ENCODE measurements at regions not wholly inside any gene's neighbourhood (a gene's known extent, or its start where the extent isn't known, plus 50 kb on each side); places are given as distances from the start of the nearest gene placed in this dataset.

DNA sequence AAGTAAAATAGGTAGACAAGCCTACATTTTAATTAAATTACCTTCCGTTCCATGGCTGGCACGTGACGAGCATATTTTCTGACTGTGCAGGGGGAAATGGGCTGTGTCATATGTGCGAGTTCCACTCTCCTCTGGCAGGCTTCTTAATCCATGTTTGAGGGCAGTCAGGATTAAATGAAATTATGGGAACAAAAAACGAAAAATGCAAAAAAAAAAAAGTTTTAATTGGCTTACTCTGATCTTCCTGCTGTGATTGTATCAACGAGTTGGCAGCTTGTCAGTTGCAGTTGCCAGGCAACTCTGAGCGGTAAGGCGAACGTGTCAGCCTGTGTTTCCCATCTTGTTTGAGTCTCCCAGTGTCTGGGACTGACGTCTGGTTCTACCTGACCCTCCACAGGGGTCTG, 302.9 kb upstream of the XYLT1 start:
- Histone ChIP-seq H3K36me3 (no peaks in the 10 kb centered on the region), H4K20me1 (no peaks in the 10 kb centered on the region), H3K9me3 (replicated peaks in 1 of 11) (0 out of 22 replicates have a peak, but pooled peaks cover 0 to 7% (median 0%) of the 10 kb centered on the region in 11 experiments), H3K4me3 (no peak overlapping the region), H3K4me1 (peaks cover 0 to 8% (median 0%) of the 10 kb centered on the region in 10 experiments; a peak in 5 of 20 replicates), H3K27me3 (no peaks in the 10 kb centered on the region), H3K9ac (no peak overlapping the region), H3K27ac (no peak overlapping the region), H3K4me2 (no peak overlapping the region)
- no peak for TF ChIP-seq Cebpa-rat (IDR thresholded peaks at IDR 0.05)

GRCh38 chr16:17770104-17770503, 299.3 kb upstream of the XYLT1 start:
- H3K9me3 ChIP-seq (replicated peaks in 1 of 11): 0 out of 22 replicates have a peak, but pooled peaks cover 0 to 7% (median 0%) of the 10 kb centered on the region in 11 experiments
- H3K4me3 ChIP-seq: no peak overlapping the region
- H3K27ac ChIP-seq: no peak overlapping the region
- no peak overlapping the region for H3K4me2 ChIP-seq
- no peaks in the 10 kb centered on the region for H3K4me1 ChIP-seq
- no peaks in the 10 kb centered on the region for H4K20me1 ChIP-seq
- no peak for TF ChIP-seq Cebpa-rat (IDR thresholded peaks at IDR 0.05)
- H3K9ac ChIP-seq: no peak overlapping the region
- H3K27me3 ChIP-seq: no peaks in the 10 kb centered on the region
- H3K36me3 ChIP-seq: no peaks in the 10 kb centered on the region

DNA sequence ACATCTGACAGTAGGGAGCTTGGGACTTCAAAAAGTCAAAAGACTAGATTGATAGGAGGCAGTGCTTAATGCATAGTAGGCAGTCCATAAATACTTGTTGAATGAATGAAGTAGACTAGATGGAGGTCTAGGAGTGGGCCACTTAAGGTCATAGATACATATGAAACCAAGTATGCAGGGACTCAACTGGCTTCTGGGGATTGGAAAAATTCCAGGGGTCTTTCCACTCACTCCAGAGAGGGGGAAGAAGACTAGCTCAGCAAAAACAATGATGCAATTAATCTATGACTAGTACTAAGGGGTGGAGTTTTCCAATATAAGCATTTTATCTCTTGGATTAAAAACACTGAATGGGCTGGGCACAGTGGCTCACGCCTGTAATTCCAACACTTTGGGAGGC, 298.3 kb upstream of the XYLT1 start:
- Histone ChIP-seq H3K36me3 (no peaks in the 10 kb centered on the region), H3K4me3 (no peak overlapping the region), H3K27ac (no peak overlapping the region), H3K27me3 (no peaks in the 10 kb centered on the region), H3K4me1 (no peaks in the 10 kb centered on the region), H3K9ac (no peak overlapping the region), H3K4me2 (no peak overlapping the region), H4K20me1 (no peaks in the 10 kb centered on the region), H3K9me3 (replicated peaks in 1 of 11) (0 out of 22 replicates have a peak, but pooled peaks cover 0 to 7% (median 0%) of the 10 kb centered on the region in 11 experiments)
- no peak for TF ChIP-seq Cebpa-rat (IDR thresholded peaks at IDR 0.05)

DNA sequence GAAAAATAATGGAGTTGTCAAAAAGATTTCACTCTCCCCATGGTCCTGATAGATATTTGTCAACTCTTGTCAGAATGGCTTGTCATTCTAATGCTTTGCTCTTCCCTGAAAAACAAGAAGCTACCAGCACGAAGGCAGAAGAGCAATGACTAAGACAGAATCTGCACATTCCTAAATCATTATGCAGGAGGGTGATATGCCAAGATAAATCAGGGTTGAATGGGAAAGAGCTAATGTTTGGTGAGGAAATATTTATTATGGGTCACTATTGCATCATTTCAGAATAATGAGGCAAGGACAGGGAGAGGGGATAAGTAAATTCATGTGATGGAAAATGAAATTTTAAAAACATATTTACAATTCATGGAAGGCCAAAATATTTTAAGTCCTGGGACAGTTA, 297.5 kb upstream of the XYLT1 start:
- Histone ChIP-seq H4K20me1 (no peaks in the 10 kb centered on the region), H3K9ac (no peak overlapping the region), H3K27ac (no peak overlapping the region), H3K4me1 (no peaks in the 10 kb centered on the region), H3K27me3 (no peaks in the 10 kb centered on the region), H3K4me3 (no peak overlapping the region), H3K4me2 (no peak overlapping the region), H3K9me3 (replicated peaks in 1 of 11) (0 out of 22 replicates have a peak, but pooled peaks cover 0 to 7% (median 0%) of the 10 kb centered on the region in 11 experiments), H3K36me3 (no peaks in the 10 kb centered on the region)
- TF ChIP-seq Cebpa-rat (IDR thresholded peaks at IDR 0.05): no peak

- TF ChIP-seq Cebpa-rat (IDR thresholded peaks at IDR 0.05): no peak
- H3K4me1 ChIP-seq: no peaks in the 10 kb centered on the region
- no peak overlapping the region for H3K9ac ChIP-seq
- 0 out of 22 replicates have a peak, but pooled peaks cover 0 to 6% (median 0%) of the 10 kb centered on the region in 11 experiments for H3K9me3 ChIP-seq (replicated peaks in 1 of 11)
- H3K4me2 ChIP-seq: no peak overlapping the region
- H3K27ac ChIP-seq: no peak overlapping the region
- no peaks in the 10 kb centered on the region for H4K20me1 ChIP-seq
- H3K27me3 ChIP-seq: no peaks in the 10 kb centered on the region
- H3K4me3 ChIP-seq: no peak overlapping the region
- no peaks in the 10 kb centered on the region for H3K36me3 ChIP-seq
Observed at GRCh38 chr16:17766012-17766411, 295.3 kb upstream of the XYLT1 start.

GRCh38 chr16:17759451-17760390, 289.0 kb upstream of the XYLT1 start:
- no peaks in the 10 kb centered on the region for H3K36me3 ChIP-seq
- H3K27me3 ChIP-seq: no peaks in the 10 kb centered on the region
- no peak overlapping the region for H3K9ac ChIP-seq
- H3K4me2 ChIP-seq: peak overlapping the region in 1 of 11 experiments; percentile 7; a peak in 1 of 22 replicates
- no peaks in the 10 kb centered on the region for H3K9me3 ChIP-seq (replicated peaks in 1 of 11)
- TF ChIP-seq Cebpa-rat (IDR thresholded peaks at IDR 0.05): no peak
- H3K4me1 ChIP-seq: no peaks in the 10 kb centered on the region
- H4K20me1 ChIP-seq: no peaks in the 10 kb centered on the region
- no peak overlapping the region for H3K4me3 ChIP-seq
- H3K27ac ChIP-seq: no peak overlapping the region

DNA sequence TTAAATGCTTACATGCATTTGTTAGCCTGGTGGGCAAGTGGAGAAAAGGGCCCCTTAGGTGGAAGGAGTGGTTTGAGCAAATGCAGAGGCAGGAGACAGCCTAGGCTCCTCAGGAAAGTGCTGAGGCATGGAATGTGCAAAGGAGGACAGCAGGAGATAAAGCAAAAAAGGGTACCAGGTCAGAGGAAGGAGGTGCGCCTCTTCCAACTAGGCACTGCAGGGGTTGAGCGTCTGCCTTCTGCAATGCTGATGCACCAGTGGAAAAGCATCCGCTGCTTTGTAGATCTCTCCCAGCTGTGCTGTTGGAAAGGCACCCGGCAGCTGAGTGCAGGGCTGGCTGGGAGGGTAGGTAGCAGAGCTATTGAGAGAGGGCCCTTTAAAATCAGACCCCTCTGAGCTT, 287.0 kb upstream of the XYLT1 start:
- no peaks in the 10 kb centered on the region for H4K20me1 ChIP-seq
- no peaks in the 10 kb centered on the region for H3K4me1 ChIP-seq
- no peaks in the 10 kb centered on the region for H3K27me3 ChIP-seq
- no peak for TF ChIP-seq Cebpa-rat (IDR thresholded peaks at IDR 0.05)
- H3K27ac ChIP-seq: no peak overlapping the region
- H3K9ac ChIP-seq: no peak overlapping the region
- H3K9me3 ChIP-seq (replicated peaks in 1 of 11): no peaks in the 10 kb centered on the region
- H3K36me3 ChIP-seq: no peaks in the 10 kb centered on the region
- H3K4me2 ChIP-seq: no peak overlapping the region
- H3K4me3 ChIP-seq: no peak overlapping the region

DNA sequence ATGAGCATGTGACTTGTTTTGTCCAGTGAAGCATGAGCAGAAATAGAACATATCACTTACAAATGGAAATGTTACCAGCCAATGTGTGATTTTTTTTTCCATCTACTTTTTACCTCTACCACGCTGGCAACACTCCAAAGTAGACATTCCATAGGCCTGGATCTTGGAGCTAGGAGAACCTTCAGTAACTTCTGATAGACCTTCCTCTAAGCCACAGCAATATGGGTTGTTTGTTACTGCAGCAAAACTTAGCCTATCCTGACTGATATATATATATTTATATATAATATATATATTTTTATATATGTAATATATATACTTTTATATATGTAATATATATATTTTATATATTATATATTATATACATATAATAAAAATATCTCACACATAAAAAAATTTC, 284.4 kb upstream of the XYLT1 start:
- TF ChIP-seq Cebpa-rat (IDR thresholded peaks at IDR 0.05): no peak
- H3K27me3 ChIP-seq: no peaks in the 10 kb centered on the region

GRCh38 chr16:17753434-17753833, 282.7 kb upstream of the XYLT1 start:
- H3K27ac ChIP-seq: no peak overlapping the region
- no peaks in the 10 kb centered on the region for H3K27me3 ChIP-seq

More for the DNA sequence above, 284.4 kb upstream of the XYLT1 start:
- Histone ChIP-seq H3K27ac (no peak overlapping the region), H3K9ac (no peak overlapping the region), H3K4me2 (no peak overlapping the region), H3K4me1 (no peaks in the 10 kb centered on the region), H3K36me3 (no peaks in the 10 kb centered on the region), H3K9me3 (replicated peaks in 1 of 11) (no peaks in the 10 kb centered on the region), H4K20me1 (no peaks in the 10 kb centered on the region), H3K4me3 (no peak overlapping the region)

More at GRCh38 chr16:17753434-17753833, 282.7 kb upstream of the XYLT1 start:
- Histone ChIP-seq H3K9me3 (replicated peaks in 1 of 11) (peaks cover 0 to 8% (median 0%) of the 10 kb centered on the region in 11 experiments; a peak in 3 of 22 replicates), H3K4me1 (no peaks in the 10 kb centered on the region), H3K9ac (no peak overlapping the region), H3K4me3 (no peak overlapping the region), H4K20me1 (no peaks in the 10 kb centered on the region), H3K36me3 (no peaks in the 10 kb centered on the region), H3K4me2 (no peak overlapping the region)
- no peak for TF ChIP-seq Cebpa-rat (IDR thresholded peaks at IDR 0.05)
